AG04450 (cell line): ENCODE measurements at regions not wholly inside any gene's neighbourhood (a gene's known extent, or its start where the extent isn't known, plus 50 kb on each side); places are given as distances from the start of the nearest gene placed in this dataset.
A peak's percentile ranks its signal among the peaks of the same experiment; 100 is the strongest.

Experiments used
- CTCF ChIA-PET: fragments of 300-600, 350-600 bp; formaldehyde crosslinking; extraction: SDS; loops from one replicate; lab custom pipeline; 2022; ENCODE audit warnings: antibody characterized with exemption, inconsistent platforms; lab: Charles Lee
- POLR2A ChIA-PET: fragments of 350-600 bp; formaldehyde crosslinking; extraction: SDS; loops from one replicate; lab custom pipeline; 2021; ENCODE audit warnings: antibody characterized with exemption, inconsistent platforms; lab: Yijun Ruan, JAX
- DNase-seq: peaks from one replicate; pipeline ENCODE4 v3.0.0-alpha.2; 2011; ENCODE audit warnings: low read depth, low spot score
- H3K27ac ChIP-seq: one replicate; pipeline ENCODE4 v1.5.1; 2012; ENCODE audit warnings: low read depth, low read length, control low read depth
- H3K27me3 ChIP-seq: one replicate; pipeline ENCODE4 v1.6.0; 2012; ENCODE audit warnings: low read length; ENCODE audit not compliant: control insufficient read depth, insufficient read depth
- H3K4me3 ChIP-seq: 2 replicates; pipeline ENCODE4 v1.5.1; 2011; ENCODE audit warnings: mild to moderate bottlenecking, low read depth, low read length, control low read depth
- H3K9me3 ChIP-seq: 2 replicates; pipeline ENCODE4 v1.5.1; 2012; ENCODE audit warnings: low read length; ENCODE audit not compliant: control insufficient read depth, insufficient read depth
- TF ChIP-seq, protein P1 (sequence below): IDR thresholded peaks from 2 replicates; pipeline ENCODE4 v1.5.1; 2011; ENCODE audit warnings: low read depth, low read length, control low read depth, inconsistent platforms

DNA sequence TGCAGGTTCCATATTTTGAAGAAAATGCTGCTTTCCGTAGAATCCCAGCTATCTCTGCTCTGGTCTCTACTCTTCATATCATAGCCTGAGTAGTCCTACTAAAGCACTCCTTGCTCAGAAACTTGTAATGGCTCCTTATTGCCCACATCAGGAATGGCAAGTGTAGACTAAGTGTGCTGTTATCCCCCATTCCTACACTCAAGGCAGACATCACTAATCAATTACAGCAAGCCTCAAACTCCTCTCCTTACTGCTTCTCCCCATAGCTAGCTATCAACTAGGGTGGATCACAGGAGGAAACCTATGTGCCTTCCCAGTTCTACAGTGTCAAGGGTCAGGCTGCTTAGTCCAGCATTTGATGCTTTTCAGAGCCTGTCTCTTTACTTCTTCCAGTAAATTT is 163.4 kb downstream of the HAPSTR1 start:
- no peaks in the 10 kb centered on the region for H3K27me3 ChIP-seq
- no peak for DNase-seq
- ChIA-PET CTCF (no interaction called here), POLR2A (no interaction called here)
- no peaks in the 10 kb centered on the region for H3K9me3 ChIP-seq
- no peak overlapping the region for H3K27ac ChIP-seq
- no peak overlapping the region for H3K4me3 ChIP-seq
- TF ChIP-seq, protein P1, sequence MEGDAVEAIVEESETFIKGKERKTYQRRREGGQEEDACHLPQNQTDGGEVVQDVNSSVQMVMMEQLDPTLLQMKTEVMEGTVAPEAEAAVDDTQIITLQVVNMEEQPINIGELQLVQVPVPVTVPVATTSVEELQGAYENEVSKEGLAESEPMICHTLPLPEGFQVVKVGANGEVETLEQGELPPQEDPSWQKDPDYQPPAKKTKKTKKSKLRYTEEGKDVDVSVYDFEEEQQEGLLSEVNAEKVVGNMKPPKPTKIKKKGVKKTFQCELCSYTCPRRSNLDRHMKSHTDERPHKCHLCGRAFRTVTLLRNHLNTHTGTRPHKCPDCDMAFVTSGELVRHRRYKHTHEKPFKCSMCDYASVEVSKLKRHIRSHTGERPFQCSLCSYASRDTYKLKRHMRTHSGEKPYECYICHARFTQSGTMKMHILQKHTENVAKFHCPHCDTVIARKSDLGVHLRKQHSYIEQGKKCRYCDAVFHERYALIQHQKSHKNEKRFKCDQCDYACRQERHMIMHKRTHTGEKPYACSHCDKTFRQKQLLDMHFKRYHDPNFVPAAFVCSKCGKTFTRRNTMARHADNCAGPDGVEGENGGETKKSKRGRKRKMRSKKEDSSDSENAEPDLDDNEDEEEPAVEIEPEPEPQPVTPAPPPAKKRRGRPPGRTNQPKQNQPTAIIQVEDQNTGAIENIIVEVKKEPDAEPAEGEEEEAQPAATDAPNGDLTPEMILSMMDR = no peak

- DNase-seq = no peak
- Histone ChIP-seq H3K4me3 (no peak overlapping the region), H3K27me3 (no peaks in the 10 kb centered on the region), H3K27ac (no peak overlapping the region), H3K9me3 (no peaks in the 10 kb centered on the region)
- TF ChIP-seq, protein P1 = peak; percentile 29; the same call in 1 of the 2 replicates
- POLR2A ChIA-PET = no interaction called here
- CTCF ChIA-PET = no interaction called here
Observed at GRCh38 chr16:9256196-9256595, 164.8 kb downstream of the HAPSTR1 start.

DNA sequence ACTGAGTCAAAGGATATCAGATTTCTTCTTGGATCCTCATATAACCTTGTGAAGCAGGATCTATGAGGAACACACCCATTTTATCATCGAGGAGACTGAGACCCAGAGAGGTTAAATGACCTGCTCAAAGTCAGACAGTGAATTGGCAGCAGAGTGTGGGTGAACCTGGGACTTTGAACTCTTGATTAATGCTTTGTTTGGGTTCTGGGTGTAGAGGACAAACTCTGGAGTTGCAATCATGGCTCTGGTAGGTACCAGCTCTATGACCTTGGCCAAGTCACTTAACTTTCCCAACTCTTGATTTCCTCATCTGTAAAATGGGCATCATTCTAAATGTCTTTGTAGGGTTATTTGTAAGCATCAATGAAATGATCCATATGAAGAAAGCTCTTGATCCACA is 166.4 kb downstream of the HAPSTR1 start:
- CTCF ChIA-PET = interaction anchor here (0.9 kb wide), 1 partner anchor 120 kb away, joined by 4 read pairs; no protein-coding TSS in a partner anchor
- Histone ChIP-seq H3K27ac (no peak overlapping the region), H3K9me3 (no peaks in the 10 kb centered on the region), H3K4me3 (no peak overlapping the region), H3K27me3 (no peaks in the 10 kb centered on the region)
- DNase-seq = no peak
- TF ChIP-seq, protein P1 = no peak
- POLR2A ChIA-PET = no interaction called here

- POLR2A ChIA-PET = no interaction called here
- CTCF ChIA-PET = interaction anchor here (0.9 kb wide), 1 partner anchor 120 kb away, joined by 4 read pairs; no protein-coding TSS in a partner anchor
- TF ChIP-seq, protein P1 = peak; percentile 53
- no peak overlapping the region for H3K27ac ChIP-seq
- no peak for DNase-seq
- no peaks in the 10 kb centered on the region for H3K9me3 ChIP-seq
- no peaks in the 10 kb centered on the region for H3K27me3 ChIP-seq
- H3K4me3 ChIP-seq = no peak overlapping the region
Observed at GRCh38 chr16:9258423-9259051, 167.1 kb downstream of the HAPSTR1 start.

GRCh38 chr16:9259914-9260608 is 168.6 kb downstream of the HAPSTR1 start:
- ChIA-PET CTCF (no interaction called here), POLR2A (no interaction called here)
- no peaks in the 10 kb centered on the region for H3K27me3 ChIP-seq
- no peak for DNase-seq
- TF ChIP-seq, protein P1 = no peak
- no peaks in the 10 kb centered on the region for H3K9me3 ChIP-seq
- no peak overlapping the region for H3K27ac ChIP-seq
- no peak overlapping the region for H3K4me3 ChIP-seq
